Neural progenitor cell (in vitro differentiated cells): ENCODE measurements at regions not wholly inside any gene's neighbourhood (a gene's known extent, or its start where the extent isn't known, plus 50 kb on each side); places are given as distances from the start of the nearest gene placed in this dataset.

Experiments used
- DNase-seq: peaks from one replicate; pipeline ENCODE4 v3.0.0-alpha.2; 2016; ENCODE audit warnings: low spot score
- H2AFZ ChIP-seq: fragments of 200-600 bp; sonication (generic); replicated peaks from 2 replicates; pipeline ENCODE4 v1.6.1; 2016; ENCODE audit warnings: antibody characterized with exemption
- H3F3A ChIP-seq: fragments of 200-600 bp; sonication (generic); 2 replicates; pipeline ENCODE4 v1.6.1; 2016; ENCODE audit warnings: antibody characterized with exemption, low read depth
- H3K27ac ChIP-seq: fragments of 200-600 bp; sonication (generic); 2 replicates; pipeline ENCODE4 v1.5.1; 2016; ENCODE audit warnings: mild to moderate bottlenecking
- H3K27me3 ChIP-seq: fragments of 200-600 bp; sonication (generic); 2 replicates; pipeline ENCODE4 v1.6.1; 2016; ENCODE audit warnings: mild to moderate bottlenecking, moderate library complexity
- H3K36me3 ChIP-seq: fragments of 200-600 bp; sonication (generic); 2 replicates; pipeline ENCODE4 v1.5.1; 2016
- H3K4me1 ChIP-seq: fragments of 200-600 bp; sonication (generic); 2 replicates; pipeline ENCODE4 v1.6.1; 2016; ENCODE audit warnings: mixed run types
- H3K4me2 ChIP-seq: fragments of 200-600 bp; sonication (generic); 2 replicates; pipeline ENCODE4 v1.6.1; 2016
- H3K4me3 ChIP-seq: fragments of 200-600 bp; sonication (generic); 2 replicates; pipeline ENCODE4 v1.5.1; 2016
- H3K79me2 ChIP-seq: fragments of 200-600 bp; sonication (generic); 2 replicates; pipeline ENCODE4 v1.6.1; 2016; ENCODE audit warnings: low read depth
- H3K9ac ChIP-seq: fragments of 200-600 bp; sonication (generic); 2 replicates; pipeline ENCODE4 v1.6.1; 2016
- H3K9me3 ChIP-seq: fragments of 200-600 bp; sonication (generic); 2 replicates; pipeline ENCODE4 v1.5.1; 2016; ENCODE audit warnings: low read depth
- H4K20me1 ChIP-seq: fragments of 200-600 bp; sonication (generic); 2 replicates; pipeline ENCODE4 v1.6.1; 2016; ENCODE audit warnings: low read depth
- H3K27ac Mint-ChIP-seq: 3 replicates; pipeline ENCODE4 v1.8.0; 2021; ENCODE audit warnings: mixed read lengths
- H3K27me3 Mint-ChIP-seq: 2 replicates; pipeline ENCODE4 v1.8.0; 2022; ENCODE audit warnings: low read depth, mild to moderate bottlenecking, inconsistent platforms, moderate library complexity, mixed read lengths; ENCODE audit not compliant: insufficient read depth
- H3K36me3 Mint-ChIP-seq: 3 replicates; pipeline ENCODE4 v1.8.0; 2021; ENCODE audit warnings: mixed read lengths
- H3K4me1 Mint-ChIP-seq: 3 replicates; pipeline ENCODE4 v1.8.0; 2021; ENCODE audit warnings: mixed read lengths
- H3K4me3 Mint-ChIP-seq: 3 replicates; pipeline ENCODE4 v1.8.0; 2021; ENCODE audit warnings: mild to moderate bottlenecking, moderate library complexity, mixed read lengths
- H3K9me3 Mint-ChIP-seq: 3 replicates; pipeline ENCODE4 v1.8.0; 2020; ENCODE audit warnings: mixed read lengths
- EZH2 ChIP-seq: fragments of 200-600 bp; sonication (generic); IDR thresholded peaks from 2 replicates; pipeline ENCODE4 v1.6.1; 2017; ENCODE audit warnings: antibody characterized with exemption, mild to moderate bottlenecking, moderate library complexity
- EZH2phosphoT487 ChIP-seq: fragments of 200-600 bp; sonication (generic); IDR thresholded peaks from 2 replicates; pipeline ENCODE4 v1.6.1; 2017; ENCODE audit warnings: antibody characterized with exemption
- TF ChIP-seq, protein P1 (sequence below): fragments of 200-600 bp; sonication (generic); IDR thresholded peaks from 2 replicates; pipeline ENCODE4 v1.5.1; 2017; ENCODE audit warnings: antibody characterized with exemption, mild to moderate bottlenecking

DNA sequence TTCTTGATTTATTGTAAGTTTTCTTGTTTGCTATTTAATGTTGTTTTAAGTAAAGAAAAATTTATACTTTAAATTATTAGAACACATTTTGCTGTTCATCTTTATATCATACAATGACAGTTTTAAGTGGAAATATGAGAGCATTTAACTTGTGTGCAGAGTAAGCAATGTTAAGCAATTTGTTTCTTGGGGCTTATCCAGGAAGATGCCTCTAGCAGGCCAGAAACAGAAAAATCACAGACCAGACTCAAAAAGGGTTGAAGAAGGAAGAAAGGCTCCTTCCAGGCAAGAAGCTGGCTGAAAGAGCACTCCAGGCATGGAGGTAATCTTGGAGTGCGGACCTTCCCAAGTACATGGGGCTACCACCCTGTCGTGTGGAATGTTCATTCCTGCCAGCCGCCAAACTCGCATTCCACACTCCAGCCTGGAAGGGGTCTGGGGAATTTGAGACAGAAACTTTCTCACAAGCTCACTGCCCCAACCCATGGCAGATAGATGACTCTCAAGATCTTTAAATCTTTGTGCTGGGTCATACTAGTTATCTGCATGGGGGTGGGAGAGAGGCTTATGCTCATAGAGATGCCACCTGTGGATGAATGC is 1521.3 kb upstream of the AGA start:
- Mint-ChIP-seq H3K4me1 (no peaks in the 10 kb centered on the region), H3K27ac (no peak overlapping the region)
- H3K9me3 ChIP-seq: no peaks in the 10 kb centered on the region

DNA sequence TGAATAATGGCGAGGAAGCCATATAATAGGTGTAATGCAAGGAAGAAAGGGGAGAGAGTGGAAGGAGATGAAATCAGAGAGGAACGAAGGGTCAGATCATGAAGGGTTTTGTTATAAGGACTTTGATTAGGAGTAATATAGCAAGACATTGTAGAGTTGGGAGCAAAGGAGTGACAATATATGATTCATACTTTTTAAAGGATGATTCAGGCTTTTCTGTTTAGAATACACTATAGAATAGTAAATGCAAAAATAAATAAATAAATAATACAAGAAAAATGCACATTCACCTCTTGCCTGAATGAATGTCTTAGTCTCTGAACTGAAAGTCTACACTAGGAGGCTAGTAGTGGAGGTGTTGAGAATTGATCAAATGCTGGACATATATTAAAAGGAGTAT is 1524.4 kb upstream of the AGA start:
- TF ChIP-seq, protein P1, sequence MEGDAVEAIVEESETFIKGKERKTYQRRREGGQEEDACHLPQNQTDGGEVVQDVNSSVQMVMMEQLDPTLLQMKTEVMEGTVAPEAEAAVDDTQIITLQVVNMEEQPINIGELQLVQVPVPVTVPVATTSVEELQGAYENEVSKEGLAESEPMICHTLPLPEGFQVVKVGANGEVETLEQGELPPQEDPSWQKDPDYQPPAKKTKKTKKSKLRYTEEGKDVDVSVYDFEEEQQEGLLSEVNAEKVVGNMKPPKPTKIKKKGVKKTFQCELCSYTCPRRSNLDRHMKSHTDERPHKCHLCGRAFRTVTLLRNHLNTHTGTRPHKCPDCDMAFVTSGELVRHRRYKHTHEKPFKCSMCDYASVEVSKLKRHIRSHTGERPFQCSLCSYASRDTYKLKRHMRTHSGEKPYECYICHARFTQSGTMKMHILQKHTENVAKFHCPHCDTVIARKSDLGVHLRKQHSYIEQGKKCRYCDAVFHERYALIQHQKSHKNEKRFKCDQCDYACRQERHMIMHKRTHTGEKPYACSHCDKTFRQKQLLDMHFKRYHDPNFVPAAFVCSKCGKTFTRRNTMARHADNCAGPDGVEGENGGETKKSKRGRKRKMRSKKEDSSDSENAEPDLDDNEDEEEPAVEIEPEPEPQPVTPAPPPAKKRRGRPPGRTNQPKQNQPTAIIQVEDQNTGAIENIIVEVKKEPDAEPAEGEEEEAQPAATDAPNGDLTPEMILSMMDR: no peak
- TF ChIP-seq EZH2 (no peak), EZH2phosphoT487 (no peak)
- Histone ChIP-seq H3K9me3 (no peaks in the 10 kb centered on the region), H3K9ac (no peak overlapping the region), H3K79me2 (no peaks in the 10 kb centered on the region), H3K27me3 (no peaks in the 10 kb centered on the region), H3K4me1 (no peaks in the 10 kb centered on the region), H4K20me1 (no peaks in the 10 kb centered on the region), H3K27ac (no peak overlapping the region), H3K4me3 (no peak overlapping the region), H2AFZ (no peak overlapping the region), H3K4me2 (no peak overlapping the region), H3F3A (no peaks in the 10 kb centered on the region), H3K36me3 (no peaks in the 10 kb centered on the region)
- Mint-ChIP-seq H3K27me3 (peaks cover 2% of the 10 kb centered on the region), H3K36me3 (no peaks in the 10 kb centered on the region), H3K4me3 (no peak overlapping the region), H3K9me3 (no peaks in the 10 kb centered on the region), H3K27ac (no peak overlapping the region), H3K4me1 (peaks cover 3% of the 10 kb centered on the region)
- DNase-seq: no peak

More for the DNA sequence above, 1521.3 kb upstream of the AGA start:
- H3K27me3 Mint-ChIP-seq: peaks cover 2% of the 10 kb centered on the region
- H3K4me3 Mint-ChIP-seq: no peak overlapping the region
- peak; percentile 2 for DNase-seq
- Histone ChIP-seq H2AFZ (no peak overlapping the region), H3F3A (no peaks in the 10 kb centered on the region), H3K79me2 (no peaks in the 10 kb centered on the region), H3K9ac (no peak overlapping the region), H3K27me3 (no peaks in the 10 kb centered on the region), H4K20me1 (no peaks in the 10 kb centered on the region), H3K4me2 (no peak overlapping the region), H3K36me3 (no peaks in the 10 kb centered on the region), H3K4me1 (no peaks in the 10 kb centered on the region), H3K4me3 (no peak overlapping the region), H3K27ac (no peak overlapping the region)
- H3K36me3 Mint-ChIP-seq: no peaks in the 10 kb centered on the region
- TF ChIP-seq EZH2phosphoT487 (no peak), EZH2 (no peak)
- TF ChIP-seq, protein P1: no peak
- no peaks in the 10 kb centered on the region for H3K9me3 Mint-ChIP-seq

DNA sequence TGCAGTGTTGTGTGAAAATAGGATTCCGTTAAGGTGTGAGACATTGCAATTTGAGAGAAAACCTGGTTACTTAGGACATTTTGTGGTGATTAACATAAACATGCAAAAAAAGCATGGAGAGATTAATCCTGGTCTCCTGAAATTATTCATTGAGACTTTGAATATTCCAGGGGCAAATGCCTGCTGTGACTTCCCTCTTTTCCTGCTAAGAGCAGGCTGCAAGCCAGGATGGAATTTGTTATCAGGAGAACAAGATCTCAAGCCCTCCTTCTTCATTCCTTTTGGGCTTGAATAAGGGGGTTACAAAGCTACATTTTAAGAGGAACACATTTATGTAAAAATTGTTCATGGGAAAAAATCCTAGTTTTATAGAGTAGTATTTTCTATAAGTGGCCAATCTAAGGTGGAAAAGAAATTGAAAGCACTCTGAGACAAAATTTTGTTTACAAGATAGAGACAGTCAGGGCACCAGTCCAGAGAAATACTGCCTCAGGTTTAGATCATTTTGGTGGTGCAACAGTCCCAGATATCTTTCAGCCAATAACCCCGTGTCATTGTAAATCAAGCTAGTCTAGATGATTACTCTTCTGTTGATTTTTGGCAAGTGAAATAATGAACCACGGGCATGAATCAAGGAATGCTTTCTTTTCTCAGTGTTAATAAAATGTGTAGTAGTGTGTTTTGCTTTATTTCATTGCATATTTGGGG is 1528.3 kb upstream of the AGA start:
- no peaks in the 10 kb centered on the region for H3K9me3 Mint-ChIP-seq
- no peaks in the 10 kb centered on the region for H3K9me3 ChIP-seq
- H3K9ac ChIP-seq: no peak overlapping the region
- H3K27me3 ChIP-seq: no peaks in the 10 kb centered on the region
- no peak overlapping the region for H3K27ac Mint-ChIP-seq
- no peaks in the 10 kb centered on the region for H3K27me3 Mint-ChIP-seq
- no peaks in the 10 kb centered on the region for H4K20me1 ChIP-seq
- no peaks in the 10 kb centered on the region for H3K79me2 ChIP-seq
- TF ChIP-seq EZH2phosphoT487 (no peak), EZH2 (no peak)
- TF ChIP-seq, protein P1: no peak
- H3K4me1 ChIP-seq: peaks cover 15% of the 10 kb centered on the region
- DNase-seq: no peak
- no peak overlapping the region for H3K4me2 ChIP-seq
- H3K27ac ChIP-seq: no peak overlapping the region
- no peak overlapping the region for H3K4me3 ChIP-seq
- no peak overlapping the region for H3K4me3 Mint-ChIP-seq
- H3F3A ChIP-seq: no peaks in the 10 kb centered on the region
- H3K4me1 Mint-ChIP-seq: peaks cover 11% of the 10 kb centered on the region
- H3K36me3 Mint-ChIP-seq: no peaks in the 10 kb centered on the region
- H3K36me3 ChIP-seq: no peaks in the 10 kb centered on the region
- H2AFZ ChIP-seq: no peak overlapping the region
